Fibroblast of lung (primary cell): ENCODE measurements at regions not wholly inside any gene's neighbourhood (a gene's known extent, or its start where the extent isn't known, plus 50 kb on each side); places are given as distances from the start of the nearest gene placed in this dataset.

ENCODE experiments used
- DNase-seq, 2 donors: peaks; one replicate each; pipeline versions ENCODE4 v3.0.0 to v3.0.0-alpha.2; 2010; ENCODE audit warnings: low read depth in 2 of 2
- H2AFZ ChIP-seq: 2 replicates; pipeline ENCODE4 v1.5.1; 2012; ENCODE audit warnings: low read length, control low read depth, inconsistent platforms
- H3K27ac ChIP-seq: 2 replicates; pipeline ENCODE4 v1.5.1; 2011; ENCODE audit warnings: low read length, control low read depth; ENCODE audit not compliant: insufficient read depth
- H3K27me3 ChIP-seq: 2 replicates; pipeline ENCODE4 v1.5.1; 2011; ENCODE audit warnings: mild to moderate bottlenecking, low read length; ENCODE audit not compliant: control insufficient read depth, insufficient read depth
- H3K36me3 ChIP-seq: 2 replicates; pipeline ENCODE4 v1.5.1; 2011; ENCODE audit warnings: low read length; ENCODE audit not compliant: control insufficient read depth, insufficient read depth
- H3K4me1 ChIP-seq: 2 replicates; pipeline ENCODE4 v1.5.1; 2011; ENCODE audit warnings: low read length; ENCODE audit not compliant: control insufficient read depth, insufficient read depth; ENCODE audit errors: extremely low read depth
- H3K4me2 ChIP-seq: 2 replicates; pipeline ENCODE4 v1.5.1; 2011; ENCODE audit warnings: low read length, control low read depth; ENCODE audit not compliant: insufficient read depth; ENCODE audit errors: extremely low read depth
- H3K4me3 ChIP-seq, 4 experiments: fragments of 200-600 bp in 1 of 4; sonication (generic) in 1 of 4; replicated peaks in 1 of 4; 2 replicates each; pipeline ENCODE4 v1.5.1; 2011 to 2016; ENCODE audit warnings: low read length in 4 of 4, low read depth in 3 of 4, mild to moderate bottlenecking in 3 of 4, control low read depth in 2 of 4, inconsistent platforms in 1 of 4, mixed read lengths in 1 of 4; ENCODE audit not compliant: insufficient read depth in 1 of 4; ENCODE audit errors: control extremely low read depth in 1 of 4
- H3K79me2 ChIP-seq: 2 replicates; pipeline ENCODE4 v1.5.1; 2012; ENCODE audit warnings: mild to moderate bottlenecking, low read length, inconsistent platforms; ENCODE audit not compliant: control insufficient read depth, insufficient read depth
- H3K9ac ChIP-seq: 2 replicates; pipeline ENCODE4 v1.5.1; 2011; ENCODE audit warnings: mild to moderate bottlenecking, low read length, control low read depth; ENCODE audit not compliant: insufficient read depth
- H3K9me3 ChIP-seq: 2 replicates; pipeline ENCODE4 v1.5.1; 2012; ENCODE audit warnings: low read depth, low read length; ENCODE audit not compliant: control insufficient read depth, insufficient read depth
- H4K20me1 ChIP-seq: 2 replicates; pipeline ENCODE4 v1.5.1; 2011; ENCODE audit warnings: low read length; ENCODE audit not compliant: control insufficient read depth, insufficient read depth; ENCODE audit errors: extremely low read depth
- CTCF ChIP-seq, 2 donors: IDR thresholded peaks in 1 of 2; conservative IDR thresholded peaks in 1 of 2; 1 replicate in 1 of 2; 2 replicates in 1 of 2; pipeline ENCODE4 v1.5.1; 2011 to 2012; ENCODE audit warnings: low read length in 2 of 2, control low read depth in 1 of 2, inconsistent platforms in 1 of 2, low read depth in 1 of 2, mild to moderate bottlenecking in 1 of 2
- EZH2 ChIP-seq: IDR thresholded peaks from 2 replicates; pipeline ENCODE4 v1.5.1; 2012; ENCODE audit warnings: low read length, control low read depth, mild to moderate bottlenecking; ENCODE audit errors: missing control alignments

GRCh38 chr11:39145346-39145745, 2314.1 kb downstream of the LRRC4C start:
- no peaks in the 10 kb centered on the region for H3K4me1 ChIP-seq
- H3K9me3 ChIP-seq, result no peaks in the 10 kb centered on the region
- H3K4me2 ChIP-seq, result no peak overlapping the region
- no peak overlapping the region for H3K9ac ChIP-seq
- no peaks in the 10 kb centered on the region for H3K27me3 ChIP-seq
- H3K27ac ChIP-seq, result no peak overlapping the region
- H3K4me3 ChIP-seq, result no peak overlapping the region
- no peak for TF ChIP-seq EZH2
- no peak for TF ChIP-seq CTCF (conservative IDR thresholded peaks at IDR 0.05 in 1 of 2, IDR thresholded peaks at IDR 0.05 in 1 of 2; ENCODE audit: low read depth in 1 of 2, low read length in 2 of 2)
- no peak for DNase-seq
- no peak overlapping the region for H2AFZ ChIP-seq
- peaks cover 2% of the 10 kb centered on the region for H4K20me1 ChIP-seq
- no peaks in the 10 kb centered on the region for H3K36me3 ChIP-seq
- H3K79me2 ChIP-seq, result no peaks in the 10 kb centered on the region

- Histone ChIP-seq H3K9ac (no peak overlapping the region), H3K4me3 (no peak overlapping the region), H3K4me1 (no peaks in the 10 kb centered on the region), H2AFZ (no peak overlapping the region), H4K20me1 (peaks cover 2% of the 10 kb centered on the region), H3K79me2 (no peaks in the 10 kb centered on the region), H3K27me3 (no peaks in the 10 kb centered on the region), H3K36me3 (no peaks in the 10 kb centered on the region), H3K4me2 (no peak overlapping the region), H3K27ac (no peak overlapping the region), H3K9me3 (no peaks in the 10 kb centered on the region)
- no peak for DNase-seq
- TF ChIP-seq EZH2 (no peak), CTCF (conservative IDR thresholded peaks at IDR 0.05 in 1 of 2, IDR thresholded peaks at IDR 0.05 in 1 of 2; ENCODE audit: low read depth in 1 of 2, low read length in 2 of 2) (no peak)
These were observed 2314.9 kb downstream of the LRRC4C start for GRCh38 chr11:39144351-39145130.

DNA sequence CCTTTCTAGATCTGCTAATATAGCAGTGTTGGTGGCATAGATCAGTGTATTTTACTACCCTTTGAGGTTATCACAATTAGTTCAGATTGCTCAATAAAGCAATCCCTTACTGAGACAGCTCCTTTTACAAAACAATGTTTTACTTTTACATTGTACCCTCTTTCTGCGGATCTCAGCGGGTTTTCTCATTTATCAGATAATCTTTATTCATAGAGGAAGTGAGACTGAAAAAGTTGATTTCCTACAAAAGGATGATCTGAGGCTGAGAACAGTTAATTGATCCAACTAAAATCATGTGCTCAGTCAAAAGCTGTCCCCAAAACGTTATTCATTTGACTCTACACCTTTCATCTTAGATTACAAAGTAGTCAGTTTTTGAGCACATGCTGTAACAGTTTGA, 2319.9 kb downstream of the LRRC4C start:
- H3K36me3 ChIP-seq, result no peaks in the 10 kb centered on the region

More for the DNA sequence above, 2319.9 kb downstream of the LRRC4C start:
- TF ChIP-seq CTCF (conservative IDR thresholded peaks at IDR 0.05 in 1 of 2, IDR thresholded peaks at IDR 0.05 in 1 of 2; ENCODE audit: low read depth in 1 of 2, low read length in 2 of 2), result no peak
- TF ChIP-seq EZH2, result no peak
- DNase-seq, result no peak
- no peaks in the 10 kb centered on the region for H3K4me1 ChIP-seq
- H3K4me2 ChIP-seq, result no peak overlapping the region
- H3K27ac ChIP-seq, result no peak overlapping the region
- no peaks in the 10 kb centered on the region for H4K20me1 ChIP-seq
- H3K9ac ChIP-seq, result no peak overlapping the region
- H3K79me2 ChIP-seq, result no peaks in the 10 kb centered on the region
- no peaks in the 10 kb centered on the region for H3K27me3 ChIP-seq
- no peaks in the 10 kb centered on the region for H3K9me3 ChIP-seq
- H3K4me3 ChIP-seq, result no peak overlapping the region
- no peak overlapping the region for H2AFZ ChIP-seq
